K562 (cell line): ENCODE measurements at regions not wholly inside any gene's neighbourhood (a gene's known extent, or its start where the extent isn't known, plus 50 kb on each side); places are given as distances from the start of the nearest gene placed in this dataset.

Experiments
- ATAC-seq: fragments of 200-7000 bp; cut with Tn5 transposase; 3 replicates; pipeline ENCODE4 v1.9.1; 2020; ENCODE audit warnings: moderate library complexity
- BruUV-seq: library from RNA; stranded (reverse); fragments of 400-500 nt; replicated peaks from 2 replicates; lab custom pipeline; 2021; lab: Mats Ljungman, UMichigan
- CTCF ChIA-PET: fragments of 300-600 bp; formaldehyde crosslinking; extraction: SDS; loops from one replicate; lab custom pipeline; 2021; ENCODE audit warnings: low intra/inter-chr PET ratio; lab: Yijun Ruan, JAX
- POLR2A ChIA-PET: fragments of 300-600, 350-650 bp; sonication (Branson Sonifier 250); formaldehyde crosslinking; extraction: SDS; loops from one replicate; lab custom pipeline; 2021; ENCODE audit warnings: antibody characterized with exemption, inconsistent platforms; lab: Yijun Ruan, JAX
- DNase-seq, 4 experiments: peaks; one replicate each; pipeline versions ENCODE4 v3.0.0 to v3.0.0-alpha.2; 2011 to 2018; ENCODE audit warnings: low spot score in 3 of 4, mixed read lengths in 3 of 4; ENCODE audit errors: extremely low read depth in 1 of 4
- FAIRE-seq: peaks from 2 replicates; lab custom pipeline; 2011; peaks lifted over from hg19 to GRCh38; lab: Jason Lieb, UNC
- H2AFZ ChIP-seq: 2 replicates; pipeline ENCODE4 v1.6.0; 2011; ENCODE audit warnings: low read depth, low read length, control low read depth, inconsistent platforms
- H3K27ac ChIP-seq: fragments of 200-600 bp; 3 replicates; pipeline ENCODE4 v1.8.0; 2011; ENCODE audit warnings: low read depth, mild to moderate bottlenecking, control low read depth, inconsistent platforms, low read length, moderate library complexity, mixed read lengths; ENCODE audit errors: extremely low read depth
- H3K27me3 ChIP-seq, 2 experiments: fragments of 300-600 bp in 1 of 2; 2 replicates in 1 of 2; 3 replicates in 1 of 2; pipeline versions ENCODE4 v1.6.0 to v1.8.0; 2011; ENCODE audit warnings: inconsistent platforms in 2 of 2, low read length in 2 of 2, mild to moderate bottlenecking in 1 of 2, mixed read lengths in 1 of 2, moderate library complexity in 1 of 2; ENCODE audit not compliant: control insufficient read depth in 2 of 2, insufficient read depth in 2 of 2
- H3K36me3 ChIP-seq: fragments of 300-600 bp; 3 replicates; pipeline ENCODE4 v1.8.0; 2011; ENCODE audit warnings: mild to moderate bottlenecking, low read length, inconsistent platforms; ENCODE audit not compliant: control insufficient read depth, insufficient read depth
- H3K4me1 ChIP-seq, 2 experiments: fragments of 200-600 bp in 1 of 2; replicated peaks in 1 of 2; 2 replicates in 1 of 2; 3 replicates in 1 of 2; pipeline versions ENCODE4 v1.5.1 to v1.8.0; 2011; ENCODE audit warnings: inconsistent platforms in 2 of 2, low read length in 2 of 2, mild to moderate bottlenecking in 1 of 2, mixed read lengths in 1 of 2, moderate library complexity in 1 of 2; ENCODE audit not compliant: control insufficient read depth in 2 of 2, insufficient read depth in 2 of 2
- H3K4me2 ChIP-seq: 2 replicates; pipeline ENCODE4 v1.6.1; 2011; ENCODE audit warnings: low read length, control low read depth, inconsistent platforms, mixed read lengths; ENCODE audit not compliant: insufficient read depth
- H3K4me3 ChIP-seq: fragments of 200-600 bp; sonication (generic), shearing (Covaris generic); 2 replicates; pipeline ENCODE4 v1.5.1; 2016; ENCODE audit warnings: control low read depth, inconsistent platforms
- H3K79me2 ChIP-seq: fragments of 200-600 bp; 3 replicates; pipeline ENCODE4 v1.8.0; 2011; ENCODE audit warnings: low read length, inconsistent platforms; ENCODE audit not compliant: control insufficient read depth, insufficient read depth
- H3K9ac ChIP-seq, 2 experiments: 2 replicates each; pipeline versions ENCODE4 v1.6.0 to v1.6.1; 2011; ENCODE audit warnings: low read depth in 2 of 2, low read length in 2 of 2, control low read depth in 1 of 2, inconsistent platforms in 1 of 2, mild to moderate bottlenecking in 1 of 2, mixed read lengths in 1 of 2; ENCODE audit not compliant: insufficient read depth in 1 of 2
- H3K9me1 ChIP-seq: one replicate; pipeline ENCODE4 v1.6.0; 2011; ENCODE audit warnings: inconsistent platforms, mild to moderate bottlenecking, low read length, moderate library complexity; ENCODE audit not compliant: control insufficient read depth, insufficient read depth
- H3K9me3 ChIP-seq: replicated peaks from 2 replicates; pipeline ENCODE4 v1.5.1; 2011; ENCODE audit warnings: low read depth, low read length, inconsistent platforms; ENCODE audit not compliant: control insufficient read depth, insufficient read depth
- H4K20me1 ChIP-seq: replicated peaks from 2 replicates; pipeline ENCODE4 v1.6.1; 2011; ENCODE audit warnings: low read length, inconsistent platforms, mixed read lengths; ENCODE audit not compliant: control insufficient read depth, insufficient read depth
- BCL6 ChIP-seq: fragments of 250-450 bp; sonication (Bioruptor Pico); IDR thresholded peaks from 2 replicates; pipeline ENCODE4 v1.4.0; 2020
- CBX5 ChIP-seq: IDR thresholded peaks from 2 replicates; pipeline ENCODE4 v1.6.1; 2014; ENCODE audit warnings: low read depth, borderline replicate concordance
- DMBX1 ChIP-seq: fragments of 250-450 bp; sonication (Bioruptor Pico); IDR thresholded peaks from 2 replicates; pipeline ENCODE4 v1.8.0; 2022; ENCODE audit warnings: inconsistent platforms, mild to moderate bottlenecking, moderate library complexity, borderline replicate concordance
- EHMT2 ChIP-seq: fragments of 450-650 bp; IDR thresholded peaks from 2 replicates; pipeline ENCODE4 v1.6.1; 2018; ENCODE audit warnings: antibody characterized with exemption
- GABPB1 ChIP-seq: sonication (generic); formaldehyde crosslinking; IDR thresholded peaks from 2 replicates; pipeline ENCODE4 v1.8.0; 2022; ENCODE audit warnings: mild to moderate bottlenecking, missing genetic modification reagents
- KLF1 ChIP-seq: fragments of 450-650 bp; IDR thresholded peaks from 2 replicates; pipeline ENCODE4 v1.6.1; 2016; ENCODE audit warnings: missing genetic modification characterization, missing compliant biosample characterization
- PHF21A ChIP-seq: fragments of 450-650 bp; IDR thresholded peaks from 2 replicates; pipeline ENCODE4 v1.6.1; 2017; ENCODE audit warnings: low read depth, borderline replicate concordance
- SMARCA5 ChIP-seq: fragments of 450-650 bp; IDR thresholded peaks from 2 replicates; pipeline ENCODE4 v1.6.1; 2016
- ZNF778 ChIP-seq: fragments of 450-650 bp; formaldehyde crosslinking; IDR thresholded peaks from 2 replicates; pipeline ENCODE4 v1.4.0; 2020; ENCODE audit warnings: mild to moderate bottlenecking, moderate library complexity
- WGBS: fragments of 100-300 bp; shearing (Covaris generic); methylation state at CpG from one replicate; pipeline ENCODE4 v1.1.6; 2016; ENCODE audit warnings: low coverage, mixed read lengths; ENCODE audit not compliant: insufficient coverage; ENCODE audit errors: missing lambda C conversion rate; 5-methylcytosine and 5-hydroxymethylcytosine counted together
- in situ Hi-C: fragments of 300-500 bp; cut with MboI; formaldehyde crosslinking; loops from 4 replicates; pipeline ENCODE4 v1.15.0; 2018; ENCODE audit warnings: inconsistent platforms, mixed read lengths
- intact Hi-C: fragments of 100-400 bp; cut with micrococcal nuclease; formaldehyde crosslinking; loops from 2 replicates; pipeline ENCODE4 v1.14.2; 2022
- TF ChIP-seq, protein P1 (sequence below): fragments of 450-650 bp; IDR thresholded peaks from 2 replicates; pipeline ENCODE4 v1.6.1; 2016; ENCODE audit warnings: low read depth, mild to moderate bottlenecking, moderate library complexity
- TF ChIP-seq, protein P2 (sequence below): sonication (generic); formaldehyde crosslinking; IDR thresholded peaks from 2 replicates; pipeline ENCODE4 v1.8.1; 2023; ENCODE audit warnings: mild to moderate bottlenecking, missing genetic modification reagents
- TF ChIP-seq, protein P3 (sequence below): fragments of 250-450 bp; sonication (Bioruptor Pico); IDR thresholded peaks from 2 replicates; pipeline ENCODE4 v1.5.0; 2020; ENCODE audit warnings: mild to moderate bottlenecking, borderline replicate concordance

DNA sequence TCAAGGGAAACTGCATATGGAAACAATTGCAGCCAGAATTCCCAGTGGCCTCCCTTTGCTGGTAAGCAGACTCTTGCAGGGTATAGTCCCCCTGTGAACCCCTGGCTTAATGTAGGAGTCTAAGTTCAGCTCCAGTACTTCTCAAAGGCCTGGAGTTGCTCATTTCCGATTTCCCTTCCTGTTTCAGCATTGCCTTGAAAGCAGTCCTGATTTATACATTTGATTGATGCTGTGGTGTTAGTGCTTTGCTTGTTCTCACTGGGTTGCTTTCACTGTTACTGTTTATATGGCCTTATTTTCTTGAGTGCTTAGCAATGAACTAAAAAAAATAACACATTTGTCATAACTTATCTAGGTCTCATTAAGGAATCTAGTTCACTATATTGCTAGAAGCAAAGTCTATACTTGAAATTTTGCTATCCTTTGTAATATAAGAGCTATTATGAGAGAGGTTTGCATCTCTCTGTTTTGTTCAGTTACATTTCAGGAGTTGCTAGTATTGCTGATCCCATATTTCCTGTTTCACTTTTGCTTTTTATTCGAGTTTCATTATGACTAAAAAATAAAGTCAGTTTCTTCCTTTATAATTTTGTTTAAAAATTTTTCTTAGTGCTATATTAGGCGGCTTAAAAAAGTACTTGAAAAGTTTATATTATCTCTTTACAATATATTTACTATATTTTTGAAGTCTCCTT is 122.4 kb upstream of the NMUR2 start:
- no peak for FAIRE-seq
- Histone ChIP-seq H2AFZ (no peak overlapping the region), H3K4me3 (no peak overlapping the region), H3K79me2 (no peaks in the 10 kb centered on the region), H3K4me2 (no peak overlapping the region), H3K9ac (no peak overlapping the region), H3K27me3 (no peaks in the 10 kb centered on the region), H4K20me1 (no peaks in the 10 kb centered on the region), H3K4me1 (no peaks in the 10 kb centered on the region), H3K9me1 (no peaks in the 10 kb centered on the region), H3K27ac (no peak overlapping the region), H3K36me3 (no peaks in the 10 kb centered on the region), H3K9me3 (no peaks in the 10 kb centered on the region)
- intact Hi-C loops (no loop called here), in situ Hi-C loops (no loop called here)
- no TSS peak for BruUV-seq
- DNase-seq: no peak
- TF ChIP-seq PHF21A (no peak), KLF1 (tag) (no peak)
- ChIA-PET POLR2A (interaction anchor here (0.6 kb wide), 1 partner anchor 247 kb away, joined by 3 read pairs; no protein-coding TSS in a partner anchor), CTCF (no interaction called here)
- 0% methylated on average over 3 of the region's 3 CpGs for WGBS
- ATAC-seq: no peak

DNA sequence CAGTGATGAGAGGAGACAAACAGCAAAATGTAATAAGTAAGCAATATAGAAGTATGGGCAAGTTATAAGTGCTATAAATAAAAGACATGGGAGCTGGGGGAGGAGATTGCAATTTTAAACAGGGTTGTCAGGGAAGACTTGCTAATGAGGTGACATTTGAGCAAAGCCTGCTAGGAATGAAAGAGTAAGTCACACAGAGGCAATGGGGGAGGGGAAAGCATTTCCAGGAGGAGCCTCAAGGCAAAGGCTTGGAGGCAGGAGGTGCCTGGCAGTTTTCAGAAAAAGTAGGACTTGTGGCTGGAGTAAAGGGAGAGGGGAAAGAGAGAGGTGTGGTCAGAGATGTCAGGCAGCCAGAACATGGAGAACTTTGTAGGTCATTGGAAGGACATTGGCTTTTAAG is 124.4 kb upstream of the NMUR2 start:
- Histone ChIP-seq H3K4me2 (no peak overlapping the region), H4K20me1 (no peaks in the 10 kb centered on the region), H3K9ac (no peak overlapping the region), H3K79me2 (no peaks in the 10 kb centered on the region), H3K9me3 (no peaks in the 10 kb centered on the region), H3K4me1 (no peaks in the 10 kb centered on the region), H3K36me3 (no peaks in the 10 kb centered on the region), H3K27me3 (no peaks in the 10 kb centered on the region), H2AFZ (no peak overlapping the region), H3K9me1 (no peaks in the 10 kb centered on the region), H3K27ac (no peak overlapping the region), H3K4me3 (no peak overlapping the region)
- DNase-seq: no peak
- ChIA-PET POLR2A (no interaction called here), CTCF (no interaction called here)
- FAIRE-seq: no peak
- ATAC-seq: no peak
- in situ Hi-C loops (no loop called here), intact Hi-C loops (no loop called here)
- BruUV-seq: no TSS peak
- TF ChIP-seq, protein P1, sequence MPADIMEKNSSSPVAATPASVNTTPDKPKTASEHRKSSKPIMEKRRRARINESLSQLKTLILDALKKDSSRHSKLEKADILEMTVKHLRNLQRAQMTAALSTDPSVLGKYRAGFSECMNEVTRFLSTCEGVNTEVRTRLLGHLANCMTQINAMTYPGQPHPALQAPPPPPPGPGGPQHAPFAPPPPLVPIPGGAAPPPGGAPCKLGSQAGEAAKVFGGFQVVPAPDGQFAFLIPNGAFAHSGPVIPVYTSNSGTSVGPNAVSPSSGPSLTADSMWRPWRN: no peak
- TF ChIP-seq, protein P2, sequence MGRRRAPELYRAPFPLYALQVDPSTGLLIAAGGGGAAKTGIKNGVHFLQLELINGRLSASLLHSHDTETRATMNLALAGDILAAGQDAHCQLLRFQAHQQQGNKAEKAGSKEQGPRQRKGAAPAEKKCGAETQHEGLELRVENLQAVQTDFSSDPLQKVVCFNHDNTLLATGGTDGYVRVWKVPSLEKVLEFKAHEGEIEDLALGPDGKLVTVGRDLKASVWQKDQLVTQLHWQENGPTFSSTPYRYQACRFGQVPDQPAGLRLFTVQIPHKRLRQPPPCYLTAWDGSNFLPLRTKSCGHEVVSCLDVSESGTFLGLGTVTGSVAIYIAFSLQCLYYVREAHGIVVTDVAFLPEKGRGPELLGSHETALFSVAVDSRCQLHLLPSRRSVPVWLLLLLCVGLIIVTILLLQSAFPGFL (CRISPR knock-in tag): no peak
- TF ChIP-seq CBX5: no peak
- TF ChIP-seq BCL6 (CRISPR knock-in tag): no peak
- no peak for TF ChIP-seq DMBX1 (CRISPR knock-in tag)
- TF ChIP-seq SMARCA5: no peak
- no peak for TF ChIP-seq ZNF778 (CRISPR knock-in tag)
- no peak for TF ChIP-seq GABPB1
- no peak for TF ChIP-seq EHMT2
- TF ChIP-seq, protein P3, sequence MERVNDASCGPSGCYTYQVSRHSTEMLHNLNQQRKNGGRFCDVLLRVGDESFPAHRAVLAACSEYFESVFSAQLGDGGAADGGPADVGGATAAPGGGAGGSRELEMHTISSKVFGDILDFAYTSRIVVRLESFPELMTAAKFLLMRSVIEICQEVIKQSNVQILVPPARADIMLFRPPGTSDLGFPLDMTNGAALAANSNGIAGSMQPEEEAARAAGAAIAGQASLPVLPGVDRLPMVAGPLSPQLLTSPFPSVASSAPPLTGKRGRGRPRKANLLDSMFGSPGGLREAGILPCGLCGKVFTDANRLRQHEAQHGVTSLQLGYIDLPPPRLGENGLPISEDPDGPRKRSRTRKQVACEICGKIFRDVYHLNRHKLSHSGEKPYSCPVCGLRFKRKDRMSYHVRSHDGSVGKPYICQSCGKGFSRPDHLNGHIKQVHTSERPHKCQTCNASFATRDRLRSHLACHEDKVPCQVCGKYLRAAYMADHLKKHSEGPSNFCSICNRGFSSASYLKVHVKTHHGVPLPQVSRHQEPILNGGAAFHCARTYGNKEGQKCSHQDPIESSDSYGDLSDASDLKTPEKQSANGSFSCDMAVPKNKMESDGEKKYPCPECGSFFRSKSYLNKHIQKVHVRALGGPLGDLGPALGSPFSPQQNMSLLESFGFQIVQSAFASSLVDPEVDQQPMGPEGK (CRISPR knock-in tag): no peak
